ENCODE measurements at regions not wholly inside any gene's neighbourhood (a gene's known extent, or its start where the extent isn't known, plus 50 kb on each side); places are given as distances from the start of the nearest gene placed in this dataset.
"Not testable (repeated sequence)": the region's sequence is repeated elsewhere in the genome, so short reads cannot be mapped to it uniquely, and the experiment has no call there.

- Histone ChIP-seq H3K27ac (ENCODE audit: low read depth, low read length) (no peak overlapping the region), H2AFZ (ENCODE audit: low read length, unreplicated experiment) (no peak overlapping the region), H3K79me2 (ENCODE audit: control insufficient read depth, insufficient read depth, low read length, unreplicated experiment) (no peaks in the 10 kb centered on the region), H3K27me3 (ENCODE audit: insufficient read depth, low read length) (peaks cover 31% of the 10 kb centered on the region), H3K4me1 (ENCODE audit: control insufficient read depth, insufficient read depth, low read length, unreplicated experiment) (peaks cover 21% of the 10 kb centered on the region), H3K4me3 (ENCODE audit: low read depth, low read length) (no peak overlapping the region), H3K36me3 (ENCODE audit: insufficient read depth, low read length) (no peaks in the 10 kb centered on the region)
Observed at GRCh38 chr4:146054676-146055075, 116.1 kb upstream of the ZNF827 start.

GRCh38 chr4:146053891-146054290, 115.3 kb upstream of the ZNF827 start:
- H3K27ac ChIP-seq (ENCODE audit: low read depth, low read length): no peak overlapping the region
- no peak overlapping the region for H2AFZ ChIP-seq (ENCODE audit: low read length, unreplicated experiment)
- no peaks in the 10 kb centered on the region for H3K79me2 ChIP-seq (ENCODE audit: control insufficient read depth, insufficient read depth, low read length, unreplicated experiment)
- H3K27me3 ChIP-seq (ENCODE audit: insufficient read depth, low read length): peaks cover 27% of the 10 kb centered on the region
- H3K4me3 ChIP-seq (ENCODE audit: low read depth, low read length): no peak overlapping the region
- H3K4me1 ChIP-seq (ENCODE audit: control insufficient read depth, insufficient read depth, low read length, unreplicated experiment): peaks cover 21% of the 10 kb centered on the region
- no peaks in the 10 kb centered on the region for H3K36me3 ChIP-seq (ENCODE audit: insufficient read depth, low read length)

- Histone ChIP-seq H3K79me2 (ENCODE audit: control insufficient read depth, insufficient read depth, low read length, unreplicated experiment) (no peaks in the 10 kb centered on the region), H3K27me3 (ENCODE audit: insufficient read depth, low read length) (peaks cover 6% of the 10 kb centered on the region), H3K4me3 (ENCODE audit: low read depth, low read length) (peak overlapping the region; percentile 47), H3K36me3 (ENCODE audit: insufficient read depth, low read length) (no peaks in the 10 kb centered on the region), H3K27ac (ENCODE audit: low read depth, low read length) (peak overlapping the region; percentile 37), H3K4me1 (ENCODE audit: control insufficient read depth, insufficient read depth, low read length, unreplicated experiment) (peaks cover 21% of the 10 kb centered on the region), H2AFZ (ENCODE audit: low read length, unreplicated experiment) (no peak overlapping the region)
Observed at GRCh38 chr4:146051728-146052391, 113.2 kb upstream of the ZNF827 start.

GRCh38 chr4:146051223-146051622, 112.6 kb upstream of the ZNF827 start:
- peaks cover 21% of the 10 kb centered on the region for H3K4me1 ChIP-seq (ENCODE audit: control insufficient read depth, insufficient read depth, low read length, unreplicated experiment)
- H3K36me3 ChIP-seq (ENCODE audit: insufficient read depth, low read length): no peaks in the 10 kb centered on the region
- peaks cover under 1% of the 10 kb centered on the region; the same call in 1 of the 2 replicates for H3K27me3 ChIP-seq (ENCODE audit: insufficient read depth, low read length)
- H3K79me2 ChIP-seq (ENCODE audit: control insufficient read depth, insufficient read depth, low read length, unreplicated experiment): no peaks in the 10 kb centered on the region
- no peak overlapping the region for H2AFZ ChIP-seq (ENCODE audit: low read length, unreplicated experiment)
- H3K4me3 ChIP-seq (ENCODE audit: low read depth, low read length): peak overlapping the region; percentile 47
- peak overlapping the region; percentile 37 for H3K27ac ChIP-seq (ENCODE audit: low read depth, low read length)

DNA sequence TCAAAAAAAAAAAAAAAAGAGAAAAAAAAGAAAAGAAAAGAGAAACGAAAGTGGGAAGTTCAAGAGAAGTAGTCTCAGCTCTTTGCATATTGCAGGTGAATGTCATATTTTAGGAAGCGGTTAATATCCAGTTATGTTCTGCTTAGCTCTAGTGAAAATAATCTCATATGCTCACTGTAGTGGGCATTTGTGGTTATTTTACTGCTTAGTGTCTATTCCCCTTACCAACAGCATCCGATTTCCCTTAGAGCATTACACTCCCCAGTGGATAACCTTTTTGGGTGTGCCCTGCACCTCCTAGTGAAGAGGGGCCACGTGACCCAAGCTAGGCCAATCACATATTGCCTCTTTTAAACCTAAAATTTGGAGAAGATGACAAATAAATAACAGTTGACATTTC, 111.2 kb upstream of the ZNF827 start:
- Histone ChIP-seq H3K36me3 (ENCODE audit: insufficient read depth, low read length) (no peaks in the 10 kb centered on the region), H3K27me3 (ENCODE audit: insufficient read depth, low read length) (no peaks in the 10 kb centered on the region), H3K4me3 (ENCODE audit: low read depth, low read length) (no peak overlapping the region), H2AFZ (ENCODE audit: low read length, unreplicated experiment) (no peak overlapping the region), H3K79me2 (ENCODE audit: control insufficient read depth, insufficient read depth, low read length, unreplicated experiment) (no peaks in the 10 kb centered on the region), H3K4me1 (ENCODE audit: control insufficient read depth, insufficient read depth, low read length, unreplicated experiment) (peaks cover 21% of the 10 kb centered on the region), H3K27ac (ENCODE audit: low read depth, low read length) (no peak overlapping the region)

- not testable (repeated sequence) for H3K4me3 ChIP-seq (ENCODE audit: low read depth, low read length); H3K27me3 ChIP-seq (ENCODE audit: insufficient read depth, low read length); H3K79me2 ChIP-seq (ENCODE audit: control insufficient read depth, insufficient read depth, low read length, unreplicated experiment); H3K27ac ChIP-seq (ENCODE audit: low read depth, low read length); H2AFZ ChIP-seq (ENCODE audit: low read length, unreplicated experiment); H3K36me3 ChIP-seq (ENCODE audit: insufficient read depth, low read length)
- peaks cover 20% of the 10 kb centered on the region for H3K4me1 ChIP-seq (ENCODE audit: control insufficient read depth, insufficient read depth, low read length, unreplicated experiment)
Observed at GRCh38 chr4:146047768-146048167, 109.1 kb upstream of the ZNF827 start.

DNA sequence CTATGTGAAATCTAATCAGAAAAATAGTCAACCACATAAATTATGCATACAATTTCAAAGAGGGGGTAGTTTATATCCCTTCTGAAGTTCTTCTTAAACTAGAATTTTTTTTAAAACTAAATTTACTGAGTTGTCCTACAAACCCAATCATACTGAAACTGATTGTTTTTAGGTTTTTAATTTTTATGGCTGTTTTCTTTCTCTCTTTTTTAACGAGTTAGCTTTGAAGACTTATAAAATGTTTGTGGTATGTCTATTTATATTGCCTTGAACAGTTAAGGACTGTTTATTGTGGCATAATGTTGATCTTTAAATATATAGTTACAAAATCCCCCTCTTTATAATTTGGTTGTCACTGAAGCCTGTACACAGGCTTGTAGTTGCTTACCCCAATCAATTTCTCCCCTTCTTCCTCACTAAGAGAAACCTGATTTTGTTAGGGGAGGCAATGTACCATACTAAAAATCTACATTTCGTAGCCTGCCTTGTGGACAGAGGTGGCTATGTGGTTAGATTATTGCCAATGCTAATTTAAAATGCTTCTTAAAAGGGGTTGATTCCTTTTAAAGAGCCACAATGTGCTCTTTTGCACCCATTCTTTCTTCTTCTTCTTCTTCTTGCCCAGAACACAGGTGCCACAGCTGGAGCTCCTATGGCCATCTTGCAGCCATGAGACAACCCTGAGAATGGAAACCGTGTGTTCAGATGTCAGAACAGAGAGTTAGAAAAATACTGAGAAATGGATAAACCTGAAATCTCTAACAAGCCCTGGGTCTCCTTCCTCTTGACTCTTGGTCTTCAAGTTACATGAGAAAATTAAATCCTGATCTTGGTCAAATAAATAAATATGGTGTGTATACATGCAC, 102.7 kb upstream of the ZNF827 start:
- no peaks in the 10 kb centered on the region for H3K36me3 ChIP-seq (ENCODE audit: insufficient read depth, low read length)

GRCh38 chr4:146040623-146041022, 102.0 kb upstream of the ZNF827 start:
- no peak overlapping the region for H3K4me3 ChIP-seq (ENCODE audit: low read depth, low read length)
- H3K27ac ChIP-seq (ENCODE audit: low read depth, low read length): no peak overlapping the region
- no peaks in the 10 kb centered on the region for H3K79me2 ChIP-seq (ENCODE audit: control insufficient read depth, insufficient read depth, low read length, unreplicated experiment)
- no peaks in the 10 kb centered on the region for H3K27me3 ChIP-seq (ENCODE audit: insufficient read depth, low read length)
- H3K36me3 ChIP-seq (ENCODE audit: insufficient read depth, low read length): no peaks in the 10 kb centered on the region
- H2AFZ ChIP-seq (ENCODE audit: low read length, unreplicated experiment): no peak overlapping the region
- H3K4me1 ChIP-seq (ENCODE audit: control insufficient read depth, insufficient read depth, low read length, unreplicated experiment): no peaks in the 10 kb centered on the region

More for the DNA sequence above, 102.7 kb upstream of the ZNF827 start:
- Histone ChIP-seq H3K27ac (ENCODE audit: low read depth, low read length) (no peak overlapping the region), H3K27me3 (ENCODE audit: insufficient read depth, low read length) (no peaks in the 10 kb centered on the region), H3K4me3 (ENCODE audit: low read depth, low read length) (no peak overlapping the region), H3K4me1 (ENCODE audit: control insufficient read depth, insufficient read depth, low read length, unreplicated experiment) (no peaks in the 10 kb centered on the region), H2AFZ (ENCODE audit: low read length, unreplicated experiment) (no peak overlapping the region), H3K79me2 (ENCODE audit: control insufficient read depth, insufficient read depth, low read length, unreplicated experiment) (no peaks in the 10 kb centered on the region)

DNA sequence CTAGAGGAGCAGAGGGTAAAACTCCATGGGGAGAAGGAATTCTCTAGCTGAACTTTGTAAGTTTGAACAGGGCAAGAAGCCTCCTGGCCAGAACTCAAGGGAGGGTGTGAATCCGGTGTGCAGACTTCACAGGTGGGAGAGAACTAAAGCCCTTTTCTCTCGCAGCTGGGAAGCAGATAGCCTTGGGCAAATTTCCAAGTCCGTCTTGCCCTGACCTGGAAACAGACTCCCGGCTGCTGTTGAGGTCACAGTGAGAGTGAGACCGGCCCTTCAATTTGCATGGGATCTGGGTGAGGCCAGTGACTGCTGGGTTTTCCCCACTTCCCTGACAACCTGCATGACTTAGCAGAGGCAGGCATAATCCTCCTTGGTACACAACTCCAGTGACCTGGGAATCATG, 94.5 kb upstream of the ZNF827 start:
- no peaks in the 10 kb centered on the region for H3K36me3 ChIP-seq (ENCODE audit: insufficient read depth, low read length)
- H3K27ac ChIP-seq (ENCODE audit: low read depth, low read length): no peak overlapping the region
- no peak overlapping the region for H2AFZ ChIP-seq (ENCODE audit: low read length, unreplicated experiment)
- H3K4me1 ChIP-seq (ENCODE audit: control insufficient read depth, insufficient read depth, low read length, unreplicated experiment): peaks cover 7% of the 10 kb centered on the region
- no peak overlapping the region for H3K4me3 ChIP-seq (ENCODE audit: low read depth, low read length)
- no peaks in the 10 kb centered on the region for H3K79me2 ChIP-seq (ENCODE audit: control insufficient read depth, insufficient read depth, low read length, unreplicated experiment)
- H3K27me3 ChIP-seq (ENCODE audit: insufficient read depth, low read length): no peaks in the 10 kb centered on the region

DNA sequence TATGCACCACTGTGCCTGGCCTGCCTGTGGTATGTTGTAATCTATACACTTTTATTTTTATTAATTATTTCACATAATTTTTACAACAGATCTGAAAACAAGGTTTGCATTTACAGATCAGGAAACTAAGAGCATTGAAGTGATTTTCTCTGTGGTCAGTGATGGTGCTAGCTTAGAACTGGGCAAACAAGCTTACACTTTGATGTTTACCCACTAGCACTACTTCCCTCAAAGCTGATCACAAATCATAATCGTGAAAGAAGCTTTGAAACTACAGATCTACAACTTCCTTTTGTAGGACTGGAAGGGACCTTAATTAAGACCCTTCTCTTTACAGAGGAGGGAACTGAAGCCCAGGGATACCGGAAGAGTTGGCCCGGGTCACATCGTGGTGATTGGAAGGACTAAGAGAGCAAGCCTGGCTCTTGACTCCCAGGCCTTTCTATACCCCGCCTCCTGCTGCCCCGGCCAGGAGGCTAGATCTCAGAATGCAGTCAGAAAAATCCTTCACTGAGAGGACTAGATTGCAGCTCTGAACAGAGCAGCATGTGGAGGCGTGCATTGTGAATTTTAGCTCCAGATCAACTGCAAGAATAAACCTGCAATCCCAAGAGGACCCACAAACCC, 93.7 kb upstream of the ZNF827 start:
- Histone ChIP-seq H3K27me3 (ENCODE audit: insufficient read depth, low read length) (no peaks in the 10 kb centered on the region), H2AFZ (ENCODE audit: low read length, unreplicated experiment) (no peak overlapping the region), H3K27ac (ENCODE audit: low read depth, low read length) (no peak overlapping the region), H3K4me3 (ENCODE audit: low read depth, low read length) (no peak overlapping the region), H3K79me2 (ENCODE audit: control insufficient read depth, insufficient read depth, low read length, unreplicated experiment) (no peaks in the 10 kb centered on the region), H3K4me1 (ENCODE audit: control insufficient read depth, insufficient read depth, low read length, unreplicated experiment) (peaks cover 7% of the 10 kb centered on the region), H3K36me3 (ENCODE audit: insufficient read depth, low read length) (no peaks in the 10 kb centered on the region)

All from ACC112 (cell line).